ENCODE measurements at regions not wholly inside any gene's neighbourhood (a gene's known extent, or its start where the extent isn't known, plus 50 kb on each side); places are given as distances from the start of the nearest gene placed in this dataset.
"Not testable (repeated sequence)": the region's sequence is repeated elsewhere in the genome, so short reads cannot be mapped to it uniquely, and the experiment has no call there.

- no peak for DNase-seq
Measured at GRCh38 chr5:117761186-117761585, 1186.6 kb upstream of the SEMA6A start.

- DNase-seq: no peak
Measured at GRCh38 chr5:117759849-117760499, 1185.4 kb upstream of the SEMA6A start.

GRCh38 chr5:117752403-117752802, 1177.8 kb upstream of the SEMA6A start:
- DNase-seq: no peak

GRCh38 chr5:117748336-117748735, 1173.7 kb upstream of the SEMA6A start:
- DNase-seq: no peak

GRCh38 chr5:117743337-117743736, 1168.7 kb upstream of the SEMA6A start:
- DNase-seq: no peak

- no peak for DNase-seq
Measured at GRCh38 chr5:117741655-117742206, 1167.1 kb upstream of the SEMA6A start.

- no peak for DNase-seq
Measured at GRCh38 chr5:117740268-117740667, 1165.6 kb upstream of the SEMA6A start.

GRCh38 chr5:117738571-117738970, 1163.9 kb upstream of the SEMA6A start:
- no peak for DNase-seq

GRCh38 chr5:117736698-117737097, 1162.1 kb upstream of the SEMA6A start:
- no peak for DNase-seq

- DNase-seq: no peak
Measured at GRCh38 chr5:117734056-117734455, 1159.4 kb upstream of the SEMA6A start.

GRCh38 chr5:117733051-117733450, 1158.4 kb upstream of the SEMA6A start:
- DNase-seq: no peak

- no peak for DNase-seq
Measured at GRCh38 chr5:117732264-117732663, 1157.6 kb upstream of the SEMA6A start.

- DNase-seq: no peak
Measured at GRCh38 chr5:117731446-117731845, 1156.8 kb upstream of the SEMA6A start.

GRCh38 chr5:117720784-117721183, 1146.2 kb upstream of the SEMA6A start:
- DNase-seq: not testable (repeated sequence)

GRCh38 chr5:117719413-117719812, 1144.8 kb upstream of the SEMA6A start:
- DNase-seq: no peak

GRCh38 chr5:117713585-117714198, 1139.1 kb upstream of the SEMA6A start:
- DNase-seq: no peak

GRCh38 chr5:117701062-117701461, 1126.4 kb upstream of the SEMA6A start:
- DNase-seq: no peak

GRCh38 chr5:117692606-117693005, 1118.0 kb upstream of the SEMA6A start:
- no peak for DNase-seq

- no peak for DNase-seq
Measured at GRCh38 chr5:117691081-117691870, 1116.7 kb upstream of the SEMA6A start.

GRCh38 chr5:117690612-117691011, 1116.0 kb upstream of the SEMA6A start:
- no peak for DNase-seq

GRCh38 chr5:117686926-117687325, 1112.3 kb upstream of the SEMA6A start:
- DNase-seq: no peak

- no peak for DNase-seq
Measured at GRCh38 chr5:117682416-117682815, 1107.8 kb upstream of the SEMA6A start.

- DNase-seq: no peak
Measured at GRCh38 chr5:117681431-117682254, 1107.0 kb upstream of the SEMA6A start.

Measured in right forelimb (tissue), 1 donor.